ENCODE measurements at regions not wholly inside any gene's neighbourhood (a gene's known extent, or its start where the extent isn't known, plus 50 kb on each side); places are given as distances from the start of the nearest gene placed in this dataset.
"Not testable (repeated sequence)": the region's sequence is repeated elsewhere in the genome, so short reads cannot be mapped to it uniquely, and the experiment has no call there.

DNA sequence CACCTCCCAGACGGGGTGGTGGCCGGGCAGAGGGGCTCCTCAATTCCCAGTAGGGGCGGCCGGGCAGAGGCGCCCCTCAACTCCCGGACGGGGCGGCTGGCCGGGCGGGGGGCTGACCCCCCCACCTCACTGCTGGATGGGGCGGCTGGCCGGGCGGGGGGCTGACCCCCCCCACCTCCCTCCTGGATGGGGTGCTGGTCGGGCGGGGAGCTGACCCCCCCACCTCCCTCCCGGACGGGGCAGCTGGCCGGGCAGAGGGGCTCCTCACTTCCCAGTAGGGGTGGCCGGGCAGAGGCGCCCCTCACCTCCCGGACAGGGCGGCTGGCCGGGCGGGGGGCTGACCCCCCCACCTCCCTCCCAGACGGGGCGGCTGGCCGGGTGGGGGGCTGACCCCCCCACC, 148.8 kb upstream of the CCZ1B start:
- not testable (repeated sequence) for TF ChIP-seq POLR2A (IDR thresholded peaks at IDR 0.05; ENCODE audit: low read length); GATA1 (IDR thresholded peaks at IDR 0.05; ENCODE audit: low read depth, low read length)
